ENCODE measurements at regions not wholly inside any gene's neighbourhood (a gene's known extent, or its start where the extent isn't known, plus 50 kb on each side); places are given as distances from the start of the nearest gene placed in this dataset.

GRCh38 chr19:5222178-5222577, 118.4 kb downstream of the PTPRS start:
- TF ChIP-seq POLR2A (IDR thresholded peaks at IDR 0.05; ENCODE audit: low read length) (no peak), GATA1 (IDR thresholded peaks at IDR 0.05; ENCODE audit: low read depth, low read length) (no peak)
- no peak for DNase-seq

- no peak for TF ChIP-seq GATA1 (IDR thresholded peaks at IDR 0.05; ENCODE audit: low read depth, low read length)
- DNase-seq, result no peak
These were observed 119.7 kb downstream of the PTPRS start for GRCh38 chr19:5220866-5221265.

GRCh38 chr19:5220361-5220760, 120.3 kb downstream of the PTPRS start:
- no peak for DNase-seq
- no peak for TF ChIP-seq POLR2A (IDR thresholded peaks at IDR 0.05; ENCODE audit: low read length)
- TF ChIP-seq GATA1 (IDR thresholded peaks at IDR 0.05; ENCODE audit: low read depth, low read length), result no peak

DNA sequence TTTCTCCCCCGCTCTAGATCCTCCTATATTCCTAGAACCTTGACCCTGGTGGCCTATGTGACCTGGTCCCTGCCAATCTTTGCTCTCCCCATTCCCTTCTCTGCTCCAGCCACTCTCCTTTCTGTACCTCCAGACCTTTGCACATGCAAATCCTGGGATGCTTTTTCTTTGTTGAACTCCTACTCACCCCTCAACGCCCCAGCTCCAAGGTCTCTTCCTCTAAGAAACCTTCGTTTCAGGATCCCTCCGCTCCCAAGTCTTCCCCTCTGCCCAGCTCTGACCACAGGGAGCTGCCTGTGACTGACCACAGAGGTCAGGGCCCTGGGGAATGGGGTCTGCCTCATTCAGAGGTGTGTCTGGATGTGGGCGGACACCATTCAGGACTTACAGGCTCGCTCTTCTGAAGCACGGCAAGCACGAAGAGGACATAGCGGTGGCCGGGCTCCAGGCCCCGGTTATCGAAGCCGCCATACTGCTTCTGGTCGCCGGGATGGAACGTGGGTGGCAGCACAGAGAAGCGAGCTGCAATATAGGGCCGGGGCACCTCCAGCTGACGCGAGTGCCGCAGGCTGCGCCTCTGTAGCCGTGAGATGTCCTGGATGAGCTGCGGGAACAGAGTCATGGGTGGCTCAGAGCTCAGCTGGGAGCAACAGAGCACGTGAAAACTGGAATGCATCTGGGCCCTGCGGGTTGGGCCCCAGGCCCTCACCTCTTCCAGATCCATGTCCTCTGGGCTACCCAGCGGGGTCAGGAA, 120.9 kb downstream of the PTPRS start:
- no peak for TF ChIP-seq GATA1 (IDR thresholded peaks at IDR 0.05; ENCODE audit: low read depth, low read length)
- no peak for DNase-seq

- TF ChIP-seq POLR2A (IDR thresholded peaks at IDR 0.05; ENCODE audit: low read length) (no peak), GATA1 (IDR thresholded peaks at IDR 0.05; ENCODE audit: low read depth, low read length) (no peak)
These were observed 121.6 kb downstream of the PTPRS start for GRCh38 chr19:5218963-5219530.

GRCh38 chr19:5218255-5218855, 122.3 kb downstream of the PTPRS start:
- TF ChIP-seq GATA1 (IDR thresholded peaks at IDR 0.05; ENCODE audit: low read depth, low read length) (no peak), POLR2A (IDR thresholded peaks at IDR 0.05; ENCODE audit: low read length) (no peak)
- no peak for DNase-seq

More at GRCh38 chr19:5218963-5219530, 121.6 kb downstream of the PTPRS start:
- DNase-seq, result no peak

DNA sequence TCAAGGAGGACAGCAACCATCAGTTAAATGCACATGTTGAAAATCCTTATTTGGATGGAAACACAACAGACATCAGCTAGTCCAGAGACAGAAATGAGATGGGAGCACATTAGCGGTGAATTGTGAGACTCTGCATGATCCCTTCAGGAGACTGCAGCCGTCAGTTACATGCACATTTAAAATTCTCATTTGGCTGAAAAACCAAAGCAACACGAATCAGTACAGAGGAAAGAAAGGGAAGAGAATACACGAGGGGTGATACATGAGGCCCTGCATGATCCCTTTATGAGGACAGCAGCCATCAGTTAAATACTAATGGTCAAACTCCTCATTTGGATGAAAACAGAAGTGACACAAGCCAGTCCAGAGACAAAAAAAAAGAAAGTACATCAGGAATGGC, 123.4 kb downstream of the PTPRS start:
- TF ChIP-seq GATA1 (IDR thresholded peaks at IDR 0.05; ENCODE audit: low read depth, low read length), result no peak
- no peak for TF ChIP-seq POLR2A (IDR thresholded peaks at IDR 0.05; ENCODE audit: low read length)

DNA sequence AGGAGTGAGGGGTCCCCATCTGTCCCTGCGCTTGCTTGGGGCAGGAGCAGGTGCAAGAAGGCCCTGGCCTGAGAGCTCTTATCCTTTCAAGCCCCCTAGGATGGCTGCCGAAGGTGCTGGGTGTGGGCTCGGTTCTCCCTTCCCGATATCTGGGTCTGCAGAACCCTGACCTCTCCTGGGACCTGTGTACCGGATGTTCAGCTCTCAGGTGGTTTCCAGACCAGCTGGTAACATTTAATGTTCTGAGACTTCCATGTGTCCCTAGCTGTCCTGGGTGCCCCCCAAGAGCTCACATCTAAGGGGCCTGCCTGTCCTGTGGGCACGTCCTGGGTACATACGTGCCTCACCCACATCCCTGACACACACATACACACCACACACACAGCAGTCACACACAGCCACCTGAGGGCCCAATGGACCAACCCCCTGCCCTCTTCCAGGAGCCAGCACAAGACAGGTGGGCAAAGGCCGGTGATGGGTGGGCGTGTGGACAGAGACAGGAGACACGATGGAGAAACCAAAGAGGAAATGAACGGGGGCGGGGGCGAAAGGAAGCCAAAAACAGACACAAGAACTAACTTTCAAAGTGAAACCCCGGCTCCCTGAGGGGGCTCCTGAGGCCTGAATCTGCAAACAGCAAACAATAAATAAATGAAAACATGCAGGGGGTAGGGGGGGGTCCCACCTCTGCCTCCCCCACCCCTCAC, 124.3 kb downstream of the PTPRS start:
- no peak for DNase-seq
- no peak for TF ChIP-seq GATA1 (IDR thresholded peaks at IDR 0.05; ENCODE audit: low read depth, low read length)
- TF ChIP-seq POLR2A (IDR thresholded peaks at IDR 0.05; ENCODE audit: low read length), result no peak

More for the DNA sequence above, 123.4 kb downstream of the PTPRS start:
- no peak for DNase-seq

DNA sequence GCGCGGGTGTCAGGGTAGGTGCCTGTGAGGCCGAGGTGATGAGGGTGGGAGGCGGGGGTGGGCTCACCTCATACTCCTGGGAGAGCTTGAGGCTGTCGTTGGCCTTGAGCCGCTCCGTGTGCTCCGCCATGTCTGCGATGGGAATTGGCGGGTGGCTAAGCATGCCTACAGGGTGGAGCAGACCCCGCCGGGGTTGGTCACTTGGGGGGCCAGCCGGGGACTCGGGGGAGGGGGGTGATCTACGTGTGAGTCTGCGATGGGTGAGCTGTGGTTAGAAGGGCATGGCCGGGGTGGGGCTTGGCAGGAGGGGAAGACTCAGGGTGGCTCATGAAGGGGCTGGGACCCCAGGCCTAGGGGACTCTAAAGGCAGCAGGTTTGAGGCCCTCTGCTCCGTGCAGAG, 125.2 kb downstream of the PTPRS start:
- DNase-seq, result no peak
- TF ChIP-seq GATA1 (IDR thresholded peaks at IDR 0.05; ENCODE audit: low read depth, low read length) (no peak), POLR2A (IDR thresholded peaks at IDR 0.05; ENCODE audit: low read length) (no peak)

- TF ChIP-seq GATA1 (IDR thresholded peaks at IDR 0.05; ENCODE audit: low read depth, low read length) (no peak), POLR2A (IDR thresholded peaks at IDR 0.05; ENCODE audit: low read length) (no peak)
- no peak for DNase-seq
These were observed 125.7 kb downstream of the PTPRS start for GRCh38 chr19:5214902-5215301.

DNA sequence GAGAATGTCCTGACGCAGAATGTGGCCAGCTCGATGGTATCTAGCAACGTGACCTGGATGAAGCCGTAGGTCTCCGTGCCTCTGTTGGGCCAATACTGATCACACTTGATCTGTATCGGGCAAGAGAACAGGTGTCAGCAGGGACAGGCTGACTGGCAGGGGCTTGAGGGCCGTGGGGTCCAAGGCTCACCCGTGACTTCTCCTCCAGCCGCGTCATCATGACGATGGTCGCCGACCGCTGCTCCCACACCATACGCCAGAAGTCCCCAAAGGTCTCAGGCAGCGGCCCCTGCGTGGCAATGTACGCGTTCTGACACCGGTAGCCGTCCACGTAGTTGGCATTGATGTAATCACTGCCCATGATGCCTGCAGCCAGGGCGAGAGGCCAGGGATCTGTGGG, 126.2 kb downstream of the PTPRS start:
- no peak for TF ChIP-seq GATA1 (IDR thresholded peaks at IDR 0.05; ENCODE audit: low read depth, low read length)
- DNase-seq, result no peak

- no peak for TF ChIP-seq POLR2A (IDR thresholded peaks at IDR 0.05; ENCODE audit: low read length)
- no peak for TF ChIP-seq GATA1 (IDR thresholded peaks at IDR 0.05; ENCODE audit: low read depth, low read length)
- DNase-seq, result no peak
These were observed 126.9 kb downstream of the PTPRS start for GRCh38 chr19:5213667-5214066.

- no peak for TF ChIP-seq GATA1 (IDR thresholded peaks at IDR 0.05; ENCODE audit: low read depth, low read length)
- no peak for TF ChIP-seq POLR2A (IDR thresholded peaks at IDR 0.05; ENCODE audit: low read length)
- DNase-seq, result no peak
These were observed 128.5 kb downstream of the PTPRS start for GRCh38 chr19:5212101-5212500.

DNA sequence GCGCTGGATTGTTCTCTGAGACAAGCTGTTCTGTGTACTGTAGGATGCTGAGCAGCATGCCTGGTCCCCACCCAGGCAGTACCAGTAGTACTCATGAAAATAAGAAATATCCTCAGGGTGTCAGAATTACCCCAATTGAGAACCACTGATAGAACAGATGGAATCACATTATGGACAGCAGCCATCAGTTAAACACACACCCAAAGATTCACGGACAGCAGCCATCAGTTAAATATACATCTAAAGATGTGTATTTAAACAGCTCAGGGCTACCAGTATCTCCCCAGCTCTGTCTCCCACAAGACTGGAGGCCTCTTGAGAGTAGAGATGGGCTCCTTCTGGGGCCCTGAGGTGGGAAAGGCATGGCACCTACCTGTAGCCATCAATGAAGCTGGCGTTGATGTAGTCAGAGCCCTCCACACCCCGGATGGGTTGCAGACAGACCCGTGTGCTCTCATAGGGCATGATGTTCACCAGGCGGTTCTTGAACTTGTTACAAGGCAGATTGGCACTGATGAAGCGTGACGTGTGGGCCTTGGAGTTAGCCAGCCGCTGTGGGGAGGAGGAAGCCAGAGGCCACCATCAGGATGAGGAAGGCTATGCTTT, 129.3 kb downstream of the PTPRS start:
- no peak for DNase-seq
- no peak for TF ChIP-seq POLR2A (IDR thresholded peaks at IDR 0.05; ENCODE audit: low read length)
- no peak for TF ChIP-seq GATA1 (IDR thresholded peaks at IDR 0.05; ENCODE audit: low read depth, low read length)
